ENCODE measurements at regions not wholly inside any gene's neighbourhood (a gene's known extent, or its start where the extent isn't known, plus 50 kb on each side); places are given as distances from the start of the nearest gene placed in this dataset.

DNA sequence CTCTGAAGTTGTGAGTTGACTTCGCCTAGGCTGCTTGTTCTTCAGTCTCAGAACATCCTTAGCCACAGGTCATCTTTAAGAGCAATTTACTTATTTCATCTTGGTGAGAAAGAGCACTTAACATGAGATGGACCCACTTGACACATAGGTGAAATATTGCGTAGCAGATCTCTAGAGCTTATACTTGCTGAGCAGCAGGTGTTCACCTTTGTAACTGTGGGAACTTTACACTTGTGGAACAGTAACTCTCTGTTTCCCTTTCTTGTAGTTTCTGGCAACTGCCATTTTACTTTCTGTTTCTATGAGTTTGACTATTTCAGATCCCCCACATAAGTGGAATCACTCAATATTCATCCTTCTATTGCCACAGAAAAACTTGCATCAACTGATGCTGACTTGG, 95.7 kb downstream of the SLC10A2 start:
- POLR2A ChIA-PET (ENCODE audit: partially characterized antibody) = no interaction called here
- H3K9ac ChIP-seq (replicated peaks in 1 of 4; ENCODE audit: extremely low read depth in 1 of 4, low read depth in 3 of 4, low read length in 3 of 4) = no peak overlapping the region
- H3K18ac ChIP-seq (ENCODE audit: extremely low read depth, low read length) = no peak overlapping the region
- H3K79me1 ChIP-seq (ENCODE audit: low read depth, low read length) = no peaks in the 10 kb centered on the region
- H3K27me3 ChIP-seq (replicated peaks in 1 of 4; ENCODE audit: control insufficient read depth in 3 of 4, extremely low read depth in 1 of 4, insufficient read depth in 3 of 4, low read length in 3 of 4) = no peaks in the 10 kb centered on the region
- H3K4me1 ChIP-seq (replicated peaks in 1 of 4; ENCODE audit: control insufficient read depth in 3 of 4, insufficient read depth in 4 of 4, low read length in 3 of 4) = no peaks in the 10 kb centered on the region
- WGBS, 2 experiments (ENCODE audit: extremely low coverage in 1 of 2, insufficient coverage in 1 of 2, insufficient read length in 1 of 2, insufficient replicate concordance in 2 of 2, low coverage in 1 of 2, low lambda C conversion rate in 2 of 2, missing lambda C conversion rate in 1 of 2) = 86% methylated on average over 2 of the region's 2 CpGs; no CpG with 5 or more reads in 1 of the 2 experiments
- DNase-seq (ENCODE audit: low read depth in 1 of 2, low spot score in 2 of 2) (no peak), FAIRE-seq (no peak)
- no peak overlapping the region for H4K91ac ChIP-seq (replicated peaks; ENCODE audit: insufficient read length, low read length)
- no peak overlapping the region for H3K14ac ChIP-seq (ENCODE audit: insufficient read length)
- H4K20me1 ChIP-seq (replicated peaks in 1 of 2; ENCODE audit: control insufficient read depth in 1 of 2, insufficient read depth in 2 of 2, low read length in 2 of 2) = no peaks in the 10 kb centered on the region
- no peak overlapping the region for H2BK12ac ChIP-seq (ENCODE audit: low read depth, low read length)
- CTCF ChIA-PET (ENCODE audit: partially characterized antibody) = interaction anchor here (0.8 kb wide), 1 partner anchor 24 kb away, joined by 3 read pairs; no protein-coding TSS in a partner anchor
- H2BK20ac ChIP-seq (ENCODE audit: low read length) = no peak overlapping the region
- no peak overlapping the region for H3K4ac ChIP-seq (replicated peaks; ENCODE audit: insufficient read length, low read depth, low read length)
- H2AK5ac ChIP-seq (ENCODE audit: low read depth, low read length) = no peak overlapping the region
- H3K36me3 ChIP-seq (ENCODE audit: control insufficient read depth in 2 of 4, insufficient read depth in 4 of 4, low read length in 3 of 4) = no peaks in the 10 kb centered on the region
- H4K8ac ChIP-seq (ENCODE audit: extremely low read depth, insufficient read depth, low read length) = no peak overlapping the region
- no peak overlapping the region for H4K5ac ChIP-seq (ENCODE audit: insufficient read length, low read depth, low read length)
- no peak overlapping the region for H3K56ac ChIP-seq (replicated peaks; ENCODE audit: insufficient read length, low read depth, low read length)
- H3K4me3 ChIP-seq (ENCODE audit: extremely low read depth in 1 of 4, insufficient read depth in 2 of 4, low read depth in 3 of 4, low read length in 4 of 4) = no peak overlapping the region
- H2AFZ ChIP-seq (ENCODE audit: low read length) = no peak overlapping the region
- no peak overlapping the region for H3K27ac ChIP-seq (ENCODE audit: low read depth, low read length)
- no peaks in the 10 kb centered on the region for H3K9me3 ChIP-seq (ENCODE audit: insufficient read depth in 2 of 2, low read depth in 1 of 2, low read length in 1 of 2)
- no peak overlapping the region for H3K23ac ChIP-seq (ENCODE audit: insufficient read length)
- H2BK5ac ChIP-seq (ENCODE audit: low read depth, low read length) = no peak overlapping the region
- no peaks in the 10 kb centered on the region for H3K79me2 ChIP-seq (ENCODE audit: control insufficient read depth in 1 of 2, insufficient read depth in 2 of 2, low read length in 2 of 2)
- H3K23me2 ChIP-seq (ENCODE audit: low read depth, low read length) = no peaks in the 10 kb centered on the region
- H2BK120ac ChIP-seq (replicated peaks; ENCODE audit: low read depth, low read length) = no peak overlapping the region
- no peak overlapping the region for H3K4me2 ChIP-seq (ENCODE audit: insufficient read depth in 1 of 2, low read depth in 2 of 2, low read length in 2 of 2)
- no peak overlapping the region for H2BK15ac ChIP-seq (ENCODE audit: low read length)
- TF ChIP-seq CTCF (IDR thresholded peaks at IDR 0.05; ENCODE audit: control extremely low read depth in 1 of 3, insufficient read depth in 1 of 3, low read depth in 1 of 3, low read length in 3 of 3) (no peak), HDAC6 (IDR thresholded peaks at IDR 0.05; ENCODE audit: low read depth, low read length) (no peak), CHD2 (IDR thresholded peaks at IDR 0.05; ENCODE audit: low read length) (no peak), SAP30 (IDR thresholded peaks at IDR 0.05; ENCODE audit: insufficient read depth, insufficient replicate concordance, low read length) (no peak), EGR1 (IDR thresholded peaks at IDR 0.05; ENCODE audit: borderline replicate concordance, low read depth, low read length) (no peak), CTBP2 (IDR thresholded peaks at IDR 0.05; ENCODE audit: borderline replicate concordance, insufficient read depth, insufficient read length, low read length) (no peak), BCL11A (IDR thresholded peaks at IDR 0.05; ENCODE audit: low read depth in 2 of 2, low read length in 2 of 2) (no peak), CHD1 (IDR thresholded peaks at IDR 0.05; ENCODE audit: low read depth, low read length) (no peak), HDAC2 (IDR thresholded peaks at IDR 0.05; ENCODE audit: borderline replicate concordance in 1 of 2, low read depth in 2 of 2, low read length in 2 of 2) (no peak), CBX5 (IDR thresholded peaks at IDR 0.05; ENCODE audit: low read depth, low read length) (no peak), RBBP5 (IDR thresholded peaks at IDR 0.05; ENCODE audit: borderline replicate concordance, low read depth, low read length) (no peak), POU5F1 (IDR thresholded peaks at IDR 0.05; ENCODE audit: low read depth, low read length) (no peak)

All from H1 (cell line).